Gastrocnemius medialis (tissue), 4 donors: ENCODE measurements at regions not wholly inside any gene's neighbourhood (a gene's known extent, or its start where the extent isn't known, plus 50 kb on each side); places are given as distances from the start of the nearest gene placed in this dataset.

ENCODE experiments used
- POLR2A ChIP-seq, 2 donors: fragments of 450-650 bp; IDR thresholded peaks; one replicate each; pipeline ENCODE4 v1.6.1; 2017; ENCODE audit warnings: antibody characterized with exemption in 2 of 2, mild to moderate bottlenecking in 2 of 2, moderate library complexity in 2 of 2
- TF ChIP-seq, protein P1 (sequence below), 5 experiments: fragments of 450-650 bp in 3 of 5; fragments of 200-600 bp in 2 of 5; sonication (generic) in 2 of 5; IDR thresholded peaks in 4 of 5; conservative IDR thresholded peaks in 1 of 5; 1 replicate in 4 of 5; 2 replicates in 1 of 5; pipeline ENCODE4 v1.5.1; 2016 to 2019; ENCODE audit warnings: antibody characterized with exemption in 5 of 5, mild to moderate bottlenecking in 3 of 5, moderate library complexity in 3 of 5

DNA sequence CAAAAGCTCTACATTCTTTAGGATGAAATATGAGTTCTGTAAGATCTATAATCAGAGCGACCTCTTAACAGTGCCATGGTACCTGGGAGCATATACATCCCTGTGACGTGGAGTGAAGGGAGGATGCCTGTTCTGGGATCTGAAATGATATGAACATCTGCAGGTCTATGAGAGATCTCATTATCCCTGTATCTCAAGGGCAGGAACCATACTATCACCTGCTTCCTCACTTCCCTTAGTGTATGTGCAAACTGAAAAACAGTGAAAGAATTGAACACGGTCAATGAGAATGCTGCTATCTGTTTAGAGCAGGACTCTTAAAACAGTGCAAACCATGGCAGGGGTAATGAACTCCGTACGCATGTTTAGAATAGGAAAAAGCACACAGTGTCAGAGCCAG is 364.0 kb downstream of the LPIN1 start:
- TF ChIP-seq, protein P1, sequence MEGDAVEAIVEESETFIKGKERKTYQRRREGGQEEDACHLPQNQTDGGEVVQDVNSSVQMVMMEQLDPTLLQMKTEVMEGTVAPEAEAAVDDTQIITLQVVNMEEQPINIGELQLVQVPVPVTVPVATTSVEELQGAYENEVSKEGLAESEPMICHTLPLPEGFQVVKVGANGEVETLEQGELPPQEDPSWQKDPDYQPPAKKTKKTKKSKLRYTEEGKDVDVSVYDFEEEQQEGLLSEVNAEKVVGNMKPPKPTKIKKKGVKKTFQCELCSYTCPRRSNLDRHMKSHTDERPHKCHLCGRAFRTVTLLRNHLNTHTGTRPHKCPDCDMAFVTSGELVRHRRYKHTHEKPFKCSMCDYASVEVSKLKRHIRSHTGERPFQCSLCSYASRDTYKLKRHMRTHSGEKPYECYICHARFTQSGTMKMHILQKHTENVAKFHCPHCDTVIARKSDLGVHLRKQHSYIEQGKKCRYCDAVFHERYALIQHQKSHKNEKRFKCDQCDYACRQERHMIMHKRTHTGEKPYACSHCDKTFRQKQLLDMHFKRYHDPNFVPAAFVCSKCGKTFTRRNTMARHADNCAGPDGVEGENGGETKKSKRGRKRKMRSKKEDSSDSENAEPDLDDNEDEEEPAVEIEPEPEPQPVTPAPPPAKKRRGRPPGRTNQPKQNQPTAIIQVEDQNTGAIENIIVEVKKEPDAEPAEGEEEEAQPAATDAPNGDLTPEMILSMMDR (IDR thresholded peaks at IDR 0.05 in 4 of 5, conservative IDR thresholded peaks at IDR 0.05 in 1 of 5): no peak
- no peak for TF ChIP-seq POLR2A (IDR thresholded peaks at IDR 0.05)
